ENCODE measurements at regions not wholly inside any gene's neighbourhood (a gene's known extent, or its start where the extent isn't known, plus 50 kb on each side); places are given as distances from the start of the nearest gene placed in this dataset.

DNA sequence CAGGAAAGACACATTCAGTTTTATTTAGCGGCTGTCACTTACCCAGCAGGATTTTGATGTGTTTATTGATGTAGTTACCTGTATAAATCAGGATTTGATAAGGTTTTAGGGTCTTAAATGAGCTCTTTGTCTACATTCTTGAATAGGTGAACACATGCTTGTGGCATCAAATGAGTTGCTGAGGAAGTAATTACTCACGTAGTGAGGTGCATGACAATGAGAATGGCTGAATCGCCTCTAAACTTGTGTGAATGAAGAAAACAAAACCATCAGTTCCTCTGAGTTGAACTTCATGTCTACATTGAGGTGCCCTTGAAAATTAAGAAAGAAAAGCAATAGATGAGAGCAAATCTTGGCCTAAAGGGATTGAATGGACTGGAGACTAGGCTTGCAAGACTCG, 245.6 kb upstream of the SATB1 start:
- TF ChIP-seq POLR2A (IDR thresholded peaks at IDR 0.05; ENCODE audit: extremely low read depth, insufficient read length), result no peak
- no peak for TF ChIP-seq CTCF (IDR thresholded peaks at IDR 0.05; ENCODE audit: low read depth, low read length)
- TF ChIP-seq MAX (IDR thresholded peaks at IDR 0.05; ENCODE audit: low read depth, low read length), result no peak
- no peak for TF ChIP-seq MYC (IDR thresholded peaks at IDR 0.05; ENCODE audit: low read depth, low read length)

Measured in NB4 (cell line).